ENCODE measurements at regions not wholly inside any gene's neighbourhood (a gene's known extent, or its start where the extent isn't known, plus 50 kb on each side); places are given as distances from the start of the nearest gene placed in this dataset.

- Mint-ChIP-seq H3K9me3 (peaks cover 0 to 26% (median 5%) of the 10 kb centered on the region in 6 donors), H3K27me3 (ENCODE audit: low read depth in 3 of 3) (no peaks in the 10 kb centered on the region), H3K27ac (no peak overlapping the region), H3K4me1 (no peaks in the 10 kb centered on the region), H3K36me3 (no peaks in the 10 kb centered on the region), H3K4me3 (no peak overlapping the region)
- DNase-seq, result no peak
These were observed 584.4 kb upstream of the ACO1 start for GRCh38 chr9:31799953-31800609.

DNA sequence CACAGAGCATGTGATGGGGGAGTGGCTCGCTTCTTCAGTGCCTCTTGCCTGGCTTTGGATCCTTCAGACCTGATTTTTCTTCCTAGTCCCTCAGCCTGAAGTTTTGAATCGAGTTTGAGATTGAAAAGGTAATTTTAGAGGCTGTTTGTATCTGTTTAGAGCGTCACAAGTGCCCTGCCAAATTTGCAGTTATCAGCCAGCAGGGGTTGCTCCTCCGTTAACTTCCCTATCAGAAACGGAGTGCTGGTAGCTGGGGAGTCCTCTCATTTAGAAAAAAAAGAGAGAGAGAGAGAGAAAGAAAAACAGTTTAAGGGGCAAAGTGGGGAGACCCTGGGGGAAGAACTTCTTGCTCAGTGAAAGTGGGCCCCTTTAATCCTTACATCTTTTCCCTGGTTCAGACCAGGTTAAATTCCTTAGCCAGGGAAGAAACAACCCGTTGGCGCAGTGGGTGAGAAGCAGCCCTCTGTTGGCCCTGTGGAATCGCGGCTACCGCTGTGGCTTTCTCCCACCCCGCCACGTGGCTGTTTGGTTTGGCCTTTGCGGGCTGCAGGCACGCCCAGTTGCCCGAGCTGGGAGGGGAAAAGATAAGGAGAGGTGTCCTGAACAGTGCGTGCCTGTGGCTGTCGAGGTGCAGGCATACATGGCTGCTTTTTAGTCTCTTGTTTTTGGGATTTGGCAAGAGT lies 576.7 kb upstream of the ACO1 start:
- no peaks in the 10 kb centered on the region for H3K36me3 Mint-ChIP-seq
- DNase-seq, result no peak
- H3K9me3 Mint-ChIP-seq, result peaks cover 0 to 19% (median 12%) of the 10 kb centered on the region in 6 donors
- H3K27ac Mint-ChIP-seq, result no peak overlapping the region
- H3K4me1 Mint-ChIP-seq, result no peaks in the 10 kb centered on the region
- no peak overlapping the region for H3K4me3 Mint-ChIP-seq
- H3K27me3 Mint-ChIP-seq (ENCODE audit: low read depth in 3 of 3), result peaks cover 0 to 4% (median 0%) of the 10 kb centered on the region in 3 donors

- Mint-ChIP-seq H3K27ac (no peak overlapping the region), H3K27me3 (ENCODE audit: low read depth in 3 of 3) (peaks cover 0 to 4% (median 0%) of the 10 kb centered on the region in 3 donors), H3K4me1 (no peaks in the 10 kb centered on the region), H3K36me3 (no peaks in the 10 kb centered on the region), H3K9me3 (peaks cover 0 to 19% (median 12%) of the 10 kb centered on the region in 6 donors), H3K4me3 (no peak overlapping the region)
- no peak for DNase-seq
These were observed 575.7 kb upstream of the ACO1 start for GRCh38 chr9:31808766-31809165.

- peaks cover 3 to 17% (median 6%) of the 10 kb centered on the region in 6 donors for H3K9me3 Mint-ChIP-seq
These were observed 564.0 kb upstream of the ACO1 start for GRCh38 chr9:31820426-31820825.

GRCh38 chr9:31821583-31821982 lies 562.9 kb upstream of the ACO1 start:
- no peak for DNase-seq

More at GRCh38 chr9:31820426-31820825, 564.0 kb upstream of the ACO1 start:
- Mint-ChIP-seq H3K27ac (no peak overlapping the region), H3K27me3 (ENCODE audit: low read depth in 3 of 3) (no peaks in the 10 kb centered on the region), H3K4me1 (no peaks in the 10 kb centered on the region), H3K36me3 (no peaks in the 10 kb centered on the region), H3K4me3 (no peak overlapping the region)
- DNase-seq, result no peak

GRCh38 chr9:31823365-31823764 lies 561.1 kb upstream of the ACO1 start:
- Mint-ChIP-seq H3K36me3 (no peaks in the 10 kb centered on the region), H3K9me3 (peaks cover 3 to 29% (median 10%) of the 10 kb centered on the region in 6 donors), H3K27ac (no peak overlapping the region), H3K27me3 (ENCODE audit: low read depth in 3 of 3) (peaks cover 0 to 2% (median 0%) of the 10 kb centered on the region in 3 donors), H3K4me1 (no peaks in the 10 kb centered on the region), H3K4me3 (no peak overlapping the region)
- DNase-seq, result no peak

More at GRCh38 chr9:31821583-31821982, 562.9 kb upstream of the ACO1 start:
- Mint-ChIP-seq H3K27ac (no peak overlapping the region), H3K4me1 (no peaks in the 10 kb centered on the region), H3K9me3 (peaks cover 3 to 17% (median 8%) of the 10 kb centered on the region in 6 donors), H3K27me3 (ENCODE audit: low read depth in 3 of 3) (peaks cover 0 to 2% (median 0%) of the 10 kb centered on the region in 3 donors), H3K4me3 (no peak overlapping the region), H3K36me3 (no peaks in the 10 kb centered on the region)

DNA sequence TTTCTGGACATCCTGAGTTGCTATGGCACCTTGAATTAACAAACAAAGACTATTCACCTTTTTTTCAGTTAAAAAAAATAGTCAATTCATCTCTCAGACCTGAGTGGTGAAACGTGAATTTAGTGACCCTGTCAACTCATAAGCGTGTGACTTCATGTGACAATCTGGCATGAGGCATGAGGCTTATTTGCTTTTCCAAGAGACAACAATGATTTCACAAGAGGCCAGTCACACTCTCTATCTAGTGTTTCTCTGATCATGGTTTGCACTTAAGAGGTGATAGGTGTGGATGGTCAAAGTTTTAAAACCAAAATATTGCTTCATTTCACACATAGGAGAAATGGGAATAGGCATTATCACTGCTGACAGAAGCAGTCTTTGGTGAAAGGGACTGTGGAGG lies 559.6 kb upstream of the ACO1 start:
- no peak overlapping the region for H3K4me3 Mint-ChIP-seq
- H3K4me1 Mint-ChIP-seq, result no peaks in the 10 kb centered on the region
- H3K9me3 Mint-ChIP-seq, result peaks cover 3 to 29% (median 11%) of the 10 kb centered on the region in 6 donors
- DNase-seq, result no peak
- H3K36me3 Mint-ChIP-seq, result no peaks in the 10 kb centered on the region
- H3K27ac Mint-ChIP-seq, result no peak overlapping the region
- peaks cover 0 to 2% (median 0%) of the 10 kb centered on the region in 3 donors for H3K27me3 Mint-ChIP-seq (ENCODE audit: low read depth in 3 of 3)

DNA sequence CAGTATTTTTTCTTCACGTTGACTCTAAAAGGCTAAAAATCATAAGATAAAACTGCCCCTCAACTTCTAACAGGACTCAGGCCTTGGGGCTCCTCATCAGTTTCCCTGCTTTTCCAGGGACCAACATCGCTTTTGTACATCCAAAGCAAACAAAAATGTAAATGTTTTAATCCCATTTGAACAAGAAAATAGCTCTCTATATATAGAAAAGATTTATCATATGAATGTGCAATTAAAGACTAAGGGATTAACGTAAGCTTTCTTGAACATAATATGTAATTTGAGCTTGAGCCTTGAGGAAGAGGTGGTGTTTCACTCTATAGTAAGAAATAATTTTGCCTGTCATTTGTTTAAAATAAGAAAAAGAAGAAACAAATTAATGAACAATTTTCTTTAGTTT lies 547.2 kb upstream of the ACO1 start:
- no peak overlapping the region for H3K27ac Mint-ChIP-seq
- no peak overlapping the region for H3K4me3 Mint-ChIP-seq

DNA sequence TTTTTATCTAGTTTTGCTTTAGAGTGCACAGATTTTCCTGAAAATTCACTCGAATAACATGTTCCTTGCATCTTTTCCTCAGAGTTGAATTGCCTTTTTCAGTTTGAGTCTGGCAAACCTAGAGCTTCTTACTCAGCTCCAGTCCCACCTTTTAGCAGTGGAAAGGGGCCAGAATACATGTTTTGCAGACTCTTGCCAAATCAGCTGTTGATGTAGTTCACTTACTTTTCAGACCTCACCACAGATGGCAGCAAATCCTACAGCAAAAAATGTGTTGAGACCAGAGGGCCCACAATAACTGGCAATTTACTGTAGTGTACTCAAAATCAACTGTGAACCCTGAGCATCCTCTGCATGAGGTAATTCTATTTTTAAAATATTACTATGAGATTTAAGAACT lies 545.2 kb upstream of the ACO1 start:
- DNase-seq, result no peak
- peaks cover 0 to 2% (median 0%) of the 10 kb centered on the region in 3 donors for H3K27me3 Mint-ChIP-seq (ENCODE audit: low read depth in 3 of 3)
- no peaks in the 10 kb centered on the region for H3K4me1 Mint-ChIP-seq
- peaks cover 0 to 31% (median 6%) of the 10 kb centered on the region in 6 donors for H3K9me3 Mint-ChIP-seq
- no peak overlapping the region for H3K4me3 Mint-ChIP-seq
- no peaks in the 10 kb centered on the region for H3K36me3 Mint-ChIP-seq
- no peak overlapping the region for H3K27ac Mint-ChIP-seq

More for the DNA sequence above, 547.2 kb upstream of the ACO1 start:
- DNase-seq, result no peak
- H3K36me3 Mint-ChIP-seq, result no peaks in the 10 kb centered on the region
- H3K27me3 Mint-ChIP-seq (ENCODE audit: low read depth in 3 of 3), result peaks cover 0 to 2% (median 0%) of the 10 kb centered on the region in 3 donors
- H3K4me1 Mint-ChIP-seq, result no peaks in the 10 kb centered on the region
- H3K9me3 Mint-ChIP-seq, result peaks cover 0 to 21% (median 6%) of the 10 kb centered on the region in 6 donors

GRCh38 chr9:31840702-31841101 lies 543.7 kb upstream of the ACO1 start:
- peaks cover 0 to 28% (median 5%) of the 10 kb centered on the region in 6 donors for H3K9me3 Mint-ChIP-seq
- H3K4me1 Mint-ChIP-seq, result no peaks in the 10 kb centered on the region
- H3K4me3 Mint-ChIP-seq, result no peak overlapping the region
- H3K36me3 Mint-ChIP-seq, result no peaks in the 10 kb centered on the region
- no peak for DNase-seq
- peaks cover 0 to 2% (median 0%) of the 10 kb centered on the region in 3 donors for H3K27me3 Mint-ChIP-seq (ENCODE audit: low read depth in 3 of 3)
- no peak overlapping the region for H3K27ac Mint-ChIP-seq

DNA sequence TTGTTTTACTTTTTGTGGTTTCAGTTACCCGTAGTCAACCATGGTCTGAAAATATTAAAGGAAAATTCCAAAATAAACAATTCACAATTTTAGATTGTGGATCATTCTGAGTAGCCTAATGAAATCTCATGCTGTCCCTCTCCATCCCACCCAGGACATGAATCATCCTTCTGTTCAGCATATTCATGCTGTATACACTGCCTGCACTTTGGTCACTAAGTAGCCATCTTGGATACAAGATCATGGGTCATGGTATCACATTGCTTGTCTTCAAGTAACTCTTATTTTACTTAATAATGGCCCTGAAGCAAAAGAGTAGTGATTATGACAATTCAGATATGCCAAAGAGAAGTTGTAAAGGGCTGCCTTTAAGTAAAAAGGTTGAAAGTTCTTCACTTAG lies 536.5 kb upstream of the ACO1 start:
- DNase-seq, result no peak
- Mint-ChIP-seq H3K9me3 (peaks cover 2 to 34% (median 7%) of the 10 kb centered on the region in 6 donors), H3K27me3 (ENCODE audit: low read depth in 3 of 3) (no peaks in the 10 kb centered on the region), H3K27ac (no peak overlapping the region), H3K4me3 (no peak overlapping the region), H3K4me1 (no peaks in the 10 kb centered on the region), H3K36me3 (peaks cover 0 to 4% (median 0%) of the 10 kb centered on the region in 3 donors)

- Mint-ChIP-seq H3K4me1 (no peaks in the 10 kb centered on the region), H3K27me3 (ENCODE audit: low read depth in 3 of 3) (no peaks in the 10 kb centered on the region), H3K36me3 (peaks cover 0 to 4% (median 0%) of the 10 kb centered on the region in 3 donors), H3K27ac (no peak overlapping the region), H3K4me3 (no peak overlapping the region), H3K9me3 (peaks cover 2 to 36% (median 10%) of the 10 kb centered on the region in 6 donors)
- DNase-seq, result no peak
These were observed 535.7 kb upstream of the ACO1 start for GRCh38 chr9:31848505-31849285.

- peaks cover 8 to 53% (median 22%) of the 10 kb centered on the region in 6 donors for H3K9me3 Mint-ChIP-seq
- H3K4me1 Mint-ChIP-seq, result no peaks in the 10 kb centered on the region
- peaks cover 0 to 2% (median 0%) of the 10 kb centered on the region in 3 donors for H3K27me3 Mint-ChIP-seq (ENCODE audit: low read depth in 3 of 3)
- H3K27ac Mint-ChIP-seq, result no peak overlapping the region
- H3K36me3 Mint-ChIP-seq, result peaks cover 0 to 4% (median 3%) of the 10 kb centered on the region in 3 donors
- no peak for DNase-seq
- H3K4me3 Mint-ChIP-seq, result no peak overlapping the region
These were observed 530.3 kb upstream of the ACO1 start for GRCh38 chr9:31854187-31854586.

GRCh38 chr9:31868830-31869229 lies 515.6 kb upstream of the ACO1 start:
- Mint-ChIP-seq H3K27ac (no peak overlapping the region), H3K36me3 (no peaks in the 10 kb centered on the region), H3K4me1 (no peaks in the 10 kb centered on the region), H3K9me3 (peaks cover 17 to 45% (median 21%) of the 10 kb centered on the region in 6 donors), H3K4me3 (no peak overlapping the region), H3K27me3 (ENCODE audit: low read depth in 3 of 3) (peaks cover 0 to 2% (median 0%) of the 10 kb centered on the region in 3 donors)
- DNase-seq, result no peak
